ENCODE measurements at regions not wholly inside any gene's neighbourhood (a gene's known extent, or its start where the extent isn't known, plus 50 kb on each side); places are given as distances from the start of the nearest gene placed in this dataset.

- ChIA-PET POLR2A (no interaction called here), CTCF (no interaction called here)
- TF ChIP-seq PKNOX1 (IDR thresholded peaks at IDR 0.05) (no peak), L3MBTL2 (conservative IDR thresholded peaks at IDR 0.05) (no peak), ZNF384 (IDR thresholded peaks at IDR 0.05) (no peak)
- no peak for DNase-seq (ENCODE audit: extremely low spot score)
Observed at GRCh38 chr13:97082461-97083207, 88.4 kb upstream of the OXGR1 start.

DNA sequence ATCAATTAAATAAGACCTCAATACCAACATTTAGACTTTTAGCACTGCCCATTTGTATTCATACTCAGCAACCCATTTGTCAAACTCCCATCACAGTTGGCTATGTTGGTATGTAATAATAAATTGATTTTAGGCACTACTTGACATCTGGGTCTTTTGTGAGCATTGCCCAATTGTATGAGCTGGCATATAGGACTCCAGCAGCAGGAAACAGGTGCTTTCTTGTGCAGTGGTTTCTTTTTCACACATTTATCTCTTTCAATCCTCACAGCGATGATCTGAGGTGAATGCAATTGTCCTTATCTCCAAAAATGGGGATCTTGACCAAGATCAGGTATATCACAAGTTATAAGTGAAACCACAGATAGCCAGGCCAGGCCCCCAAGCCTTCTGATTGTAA lies 96.9 kb upstream of the OXGR1 start:
- ChIA-PET POLR2A (no interaction called here), CTCF (no interaction called here)
- TF ChIP-seq CTBP1 (IDR thresholded peaks at IDR 0.05; ENCODE audit: borderline replicate concordance): no peak
- no peak for TF ChIP-seq TARDBP (IDR thresholded peaks at IDR 0.05)
- TF ChIP-seq SUZ12 (IDR thresholded peaks at IDR 0.05): no peak
- TF ChIP-seq ELF4 (IDR thresholded peaks at IDR 0.05): no peak
- no peak for TF ChIP-seq ARNT (IDR thresholded peaks at IDR 0.05)
- no peak for TF ChIP-seq FOXA1 (IDR thresholded peaks at IDR 0.05)
- TF ChIP-seq FOXM1 (IDR thresholded peaks at IDR 0.05; ENCODE audit: borderline replicate concordance): no peak
- TF ChIP-seq L3MBTL2 (conservative IDR thresholded peaks at IDR 0.05): no peak
- TF ChIP-seq FOXK2 (IDR thresholded peaks at IDR 0.05): no peak
- DNase-seq (ENCODE audit: extremely low spot score): no peak

GRCh38 chr13:97100821-97101220 lies 106.5 kb upstream of the OXGR1 start:
- ChIA-PET CTCF (interaction anchor here (1.3 kb wide), 1 partner anchor 9 kb away, joined by 5 read pairs; no protein-coding TSS in a partner anchor), POLR2A (no interaction called here)
- DNase-seq (ENCODE audit: extremely low spot score): no peak
- TF ChIP-seq TARDBP (IDR thresholded peaks at IDR 0.05): no peak
- TF ChIP-seq SUZ12 (IDR thresholded peaks at IDR 0.05): no peak
- no peak for TF ChIP-seq ZNF384 (IDR thresholded peaks at IDR 0.05)
- TF ChIP-seq ARNT (IDR thresholded peaks at IDR 0.05): no peak
- no peak for TF ChIP-seq FOXA1 (IDR thresholded peaks at IDR 0.05)
- TF ChIP-seq PKNOX1 (IDR thresholded peaks at IDR 0.05): no peak
- TF ChIP-seq CTBP1 (IDR thresholded peaks at IDR 0.05; ENCODE audit: borderline replicate concordance): no peak
- TF ChIP-seq L3MBTL2 (conservative IDR thresholded peaks at IDR 0.05): no peak
- TF ChIP-seq FOXM1 (IDR thresholded peaks at IDR 0.05; ENCODE audit: borderline replicate concordance): no peak
- TF ChIP-seq LEF1 (IDR thresholded peaks at IDR 0.05; ENCODE audit: borderline replicate concordance): no peak
- TF ChIP-seq ELF4 (IDR thresholded peaks at IDR 0.05): no peak
- no peak for TF ChIP-seq SP1 (IDR thresholded peaks at IDR 0.05)

DNA sequence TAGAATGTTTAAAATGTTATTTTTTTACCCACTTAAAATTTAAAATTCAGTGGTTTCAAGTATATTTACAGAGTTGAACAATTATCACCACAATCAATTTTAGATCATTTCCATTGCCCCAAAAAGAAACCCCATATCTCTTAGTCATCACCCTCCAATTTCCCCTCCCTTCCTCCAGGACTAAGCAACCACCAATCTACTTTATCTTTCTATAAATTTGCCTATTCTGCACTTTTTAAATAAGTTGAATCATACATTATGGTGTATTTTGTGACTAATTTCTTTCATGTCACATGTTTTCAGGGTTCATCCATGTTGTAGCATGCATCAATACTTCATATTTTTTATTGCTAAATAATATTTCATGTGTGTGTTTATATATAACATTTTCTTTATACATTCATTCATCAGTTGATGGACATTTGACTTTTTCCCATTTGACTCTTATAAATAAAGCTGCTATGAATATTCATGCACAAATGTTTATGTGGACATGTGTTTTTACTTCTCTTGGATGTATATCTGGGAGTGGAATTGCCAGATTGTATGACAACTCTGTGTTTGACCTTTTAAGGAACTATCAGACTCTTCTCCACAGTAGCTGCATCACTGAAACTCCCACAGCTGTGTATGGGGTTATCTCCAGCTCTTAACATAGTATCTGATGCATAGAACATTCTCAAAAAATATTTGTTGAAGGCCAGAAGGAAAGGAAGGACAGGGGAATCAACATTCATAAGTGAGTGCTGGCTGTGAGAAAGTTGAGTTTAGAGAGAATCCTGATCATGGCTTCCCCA lies 107.8 kb upstream of the OXGR1 start:
- ChIA-PET POLR2A (no interaction called here), CTCF (interaction anchor here (1.3 kb wide), 1 partner anchor 8 kb away, joined by 5 read pairs; no protein-coding TSS in a partner anchor)
- no peak for TF ChIP-seq HDGF (IDR thresholded peaks at IDR 0.05; ENCODE audit: borderline replicate concordance)
- TF ChIP-seq FOXA1 (IDR thresholded peaks at IDR 0.05): no peak
- no peak for TF ChIP-seq LEF1 (IDR thresholded peaks at IDR 0.05; ENCODE audit: borderline replicate concordance)
- no peak for TF ChIP-seq ARNT (IDR thresholded peaks at IDR 0.05)
- no peak for TF ChIP-seq L3MBTL2 (conservative IDR thresholded peaks at IDR 0.05)
- TF ChIP-seq FOXM1 (IDR thresholded peaks at IDR 0.05; ENCODE audit: borderline replicate concordance): no peak
- no peak for TF ChIP-seq SP1 (IDR thresholded peaks at IDR 0.05)
- no peak for TF ChIP-seq SUZ12 (IDR thresholded peaks at IDR 0.05)

GRCh38 chr13:97106323-97106722 lies 112.0 kb upstream of the OXGR1 start:
- DNase-seq (ENCODE audit: extremely low spot score): no peak
- ChIA-PET POLR2A (no interaction called here), CTCF (no interaction called here)
- TF ChIP-seq ELF4 (IDR thresholded peaks at IDR 0.05): no peak
- no peak for TF ChIP-seq SUZ12 (IDR thresholded peaks at IDR 0.05)
- TF ChIP-seq LEF1 (IDR thresholded peaks at IDR 0.05; ENCODE audit: borderline replicate concordance): no peak
- no peak for TF ChIP-seq L3MBTL2 (conservative IDR thresholded peaks at IDR 0.05)
- TF ChIP-seq SP1 (IDR thresholded peaks at IDR 0.05): no peak

More for the DNA sequence above, 107.8 kb upstream of the OXGR1 start:
- DNase-seq (ENCODE audit: extremely low spot score): no peak

DNA sequence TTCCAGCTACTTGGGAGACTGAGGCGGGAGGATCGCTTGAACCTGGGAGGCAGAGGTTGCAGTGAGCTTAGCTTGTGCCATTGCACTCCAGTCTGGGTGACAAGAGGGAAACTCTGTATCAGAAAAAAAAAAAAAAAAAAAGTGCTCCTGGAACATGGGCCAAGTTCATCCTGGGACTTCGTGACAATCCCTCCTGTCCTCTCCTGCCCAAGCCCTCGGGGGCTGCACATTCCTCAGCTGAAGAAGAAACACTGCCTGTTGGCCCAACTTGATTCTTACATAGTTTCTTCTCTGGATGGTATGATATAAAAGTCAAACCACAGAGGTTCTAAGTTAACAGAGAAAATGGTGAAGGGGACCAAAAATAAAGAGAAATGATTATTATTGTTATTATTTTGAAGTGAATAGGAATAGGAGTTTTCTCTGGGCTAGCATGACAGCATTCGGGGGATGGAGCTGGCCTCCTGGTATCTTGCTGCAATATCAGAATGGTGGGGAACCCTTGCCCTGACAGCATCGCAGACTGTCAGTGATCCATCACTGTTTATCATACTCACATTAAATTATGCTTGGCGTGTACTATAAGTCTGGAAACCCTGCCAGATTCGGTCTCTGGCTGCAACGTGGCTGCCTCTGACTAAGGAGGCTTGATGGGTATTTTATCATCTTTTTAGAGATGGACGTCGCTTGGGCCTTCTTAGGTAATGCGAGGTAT lies 113.7 kb upstream of the OXGR1 start:
- TF ChIP-seq FOXM1 (IDR thresholded peaks at IDR 0.05; ENCODE audit: borderline replicate concordance): no peak
- no peak for DNase-seq (ENCODE audit: extremely low spot score)
- CTCF ChIA-PET: interaction anchor here (1.2 to 2.4 kb wide), 2 partner anchors 236 to 251 kb away, joined by 3 to 9 read pairs; no protein-coding TSS in a partner anchor
- POLR2A ChIA-PET: no interaction called here

DNA sequence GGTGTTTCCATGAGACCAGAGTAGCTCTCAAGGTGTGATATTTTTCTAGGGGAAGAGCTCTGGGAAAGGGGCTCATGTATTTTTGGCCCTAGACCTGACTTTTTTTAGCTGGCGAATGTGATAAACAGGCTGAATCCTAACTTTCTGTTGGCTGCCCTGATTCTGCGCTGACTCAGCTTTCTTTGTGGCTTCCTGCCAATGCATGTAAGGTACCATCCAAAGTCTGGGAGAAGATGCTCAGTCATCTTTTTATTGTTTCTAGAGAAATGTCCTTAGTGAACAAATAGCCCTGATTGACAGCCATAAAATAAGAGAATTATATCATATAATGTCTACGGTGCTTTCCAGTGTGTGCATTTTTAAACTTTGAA lies 113.6 kb upstream of the MBNL2 start:
- CTCF ChIA-PET: interaction anchor here (1.2 to 2.4 kb wide), 4 partner anchors 17 to 250 kb away, joined by 3 to 9 read pairs (median 8); no protein-coding TSS in a partner anchor
- DNase-seq (ENCODE audit: extremely low spot score): no peak
- TF ChIP-seq ZNF384 (IDR thresholded peaks at IDR 0.05): no peak
- TF ChIP-seq SUZ12 (IDR thresholded peaks at IDR 0.05): no peak
- TF ChIP-seq ARNT (IDR thresholded peaks at IDR 0.05): no peak
- TF ChIP-seq ELF4 (IDR thresholded peaks at IDR 0.05): no peak
- TF ChIP-seq CTBP1 (IDR thresholded peaks at IDR 0.05; ENCODE audit: borderline replicate concordance): no peak
- TF ChIP-seq L3MBTL2 (conservative IDR thresholded peaks at IDR 0.05): no peak
- no peak for TF ChIP-seq BHLHE40 (IDR thresholded peaks at IDR 0.05; ENCODE audit: borderline replicate concordance)
- no peak for TF ChIP-seq FOXK2 (IDR thresholded peaks at IDR 0.05)
- no peak for TF ChIP-seq FOXA1 (IDR thresholded peaks at IDR 0.05)
- no peak for TF ChIP-seq SP1 (IDR thresholded peaks at IDR 0.05)
- no peak for TF ChIP-seq NFRKB (IDR thresholded peaks at IDR 0.05)
- TF ChIP-seq LEF1 (IDR thresholded peaks at IDR 0.05; ENCODE audit: borderline replicate concordance): no peak
- no peak for TF ChIP-seq PKNOX1 (IDR thresholded peaks at IDR 0.05)
- no peak for TF ChIP-seq HDGF (IDR thresholded peaks at IDR 0.05; ENCODE audit: borderline replicate concordance)
- no peak for TF ChIP-seq FOXM1 (IDR thresholded peaks at IDR 0.05; ENCODE audit: borderline replicate concordance)
- TF ChIP-seq TARDBP (IDR thresholded peaks at IDR 0.05): no peak
- POLR2A ChIA-PET: no interaction called here
